ENCODE measurements at regions not wholly inside any gene's neighbourhood (a gene's known extent, or its start where the extent isn't known, plus 50 kb on each side); places are given as distances from the start of the nearest gene placed in this dataset.

GRCh38 chr3:56976651-56977560 lies 83.6 kb upstream of the SPATA12 start:
- H3K36me3 ChIP-seq (replicated peaks; ENCODE audit: control insufficient read depth, insufficient read depth, low read length) = no peaks in the 10 kb centered on the region
- no peaks in the 10 kb centered on the region for H3K27me3 ChIP-seq (ENCODE audit: control insufficient read depth, insufficient read depth, low read length)
- DNase-seq = no peak

GRCh38 chr3:56975567-56975966 lies 84.9 kb upstream of the SPATA12 start:
- H3K36me3 ChIP-seq (replicated peaks; ENCODE audit: control insufficient read depth, insufficient read depth, low read length) = no peaks in the 10 kb centered on the region
- no peaks in the 10 kb centered on the region for H3K27me3 ChIP-seq (ENCODE audit: control insufficient read depth, insufficient read depth, low read length)
- H3K4me3 ChIP-seq (ENCODE audit: insufficient read depth, low read depth, low read length) = no peak overlapping the region
- no peak for DNase-seq

More at GRCh38 chr3:56976651-56977560, 83.6 kb upstream of the SPATA12 start:
- no peak overlapping the region for H3K4me3 ChIP-seq (ENCODE audit: insufficient read depth, low read depth, low read length)

DNA sequence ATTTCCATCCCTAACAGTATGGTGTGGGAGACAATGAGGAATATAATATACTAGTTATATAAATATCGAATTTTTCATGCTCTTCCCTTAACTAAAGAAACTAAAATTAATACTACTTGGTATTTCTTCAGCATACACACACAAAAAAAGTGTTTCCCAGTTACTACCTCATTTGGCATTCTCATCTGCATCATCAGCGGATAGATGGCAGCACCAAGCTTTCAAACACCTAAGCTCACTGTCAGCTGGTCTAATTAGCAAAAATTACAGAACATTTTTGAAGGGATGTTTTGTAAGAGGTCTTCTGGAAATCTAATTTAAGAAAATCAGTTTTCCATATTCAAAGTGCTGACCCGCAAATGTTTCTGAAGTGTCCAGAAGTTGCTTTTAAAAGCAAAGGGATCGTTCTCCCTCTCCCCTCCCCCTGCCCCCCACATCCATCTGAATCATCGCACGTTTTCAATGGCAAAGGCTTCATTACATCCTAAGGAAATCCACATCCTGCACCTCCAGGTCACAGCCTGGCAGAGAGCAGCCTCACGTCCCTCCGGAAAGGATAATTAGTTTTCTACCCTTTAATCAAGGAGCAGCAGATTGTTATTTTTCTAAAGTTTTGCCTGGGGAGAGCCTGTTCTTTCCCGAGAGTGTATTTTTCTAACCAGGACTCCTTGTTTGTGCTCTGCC lies 86.1 kb upstream of the SPATA12 start:
- DNase-seq = no peak
- H3K4me3 ChIP-seq (ENCODE audit: insufficient read depth, low read depth, low read length) = no peak overlapping the region
- H3K27me3 ChIP-seq (ENCODE audit: control insufficient read depth, insufficient read depth, low read length) = no peaks in the 10 kb centered on the region
- H3K36me3 ChIP-seq (replicated peaks; ENCODE audit: control insufficient read depth, insufficient read depth, low read length) = no peaks in the 10 kb centered on the region

- no peak overlapping the region for H3K4me3 ChIP-seq (ENCODE audit: insufficient read depth, low read depth, low read length)
- H3K36me3 ChIP-seq (replicated peaks; ENCODE audit: control insufficient read depth, insufficient read depth, low read length) = no peaks in the 10 kb centered on the region
- no peaks in the 10 kb centered on the region for H3K27me3 ChIP-seq (ENCODE audit: control insufficient read depth, insufficient read depth, low read length)
- no peak for DNase-seq
Observed at GRCh38 chr3:56971816-56972215, 88.6 kb upstream of the SPATA12 start.

DNA sequence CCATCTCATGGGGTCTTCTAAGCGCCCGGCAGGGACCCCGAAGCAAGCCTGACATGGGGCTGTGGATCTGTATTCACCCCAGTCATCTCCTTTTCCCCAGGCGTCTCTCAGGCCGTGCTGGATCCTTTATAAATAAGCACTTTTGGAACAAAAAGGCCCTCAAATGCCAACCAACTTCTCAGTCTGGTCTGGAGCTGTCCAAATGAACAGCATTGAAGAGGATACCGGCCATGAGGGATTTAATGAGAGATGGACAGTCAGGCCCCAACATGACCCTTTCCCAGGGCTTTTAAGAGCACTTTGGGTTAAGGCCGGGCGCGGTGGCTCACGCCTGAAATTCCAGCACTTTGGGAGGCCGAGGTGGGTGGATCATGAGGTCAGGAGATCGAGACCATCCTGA lies 89.2 kb upstream of the SPATA12 start:
- Histone ChIP-seq H3K4me3 (ENCODE audit: insufficient read depth, low read depth, low read length) (no peak overlapping the region), H3K36me3 (replicated peaks; ENCODE audit: control insufficient read depth, insufficient read depth, low read length) (no peaks in the 10 kb centered on the region), H3K27me3 (ENCODE audit: control insufficient read depth, insufficient read depth, low read length) (no peaks in the 10 kb centered on the region)
- DNase-seq = no peak

DNA sequence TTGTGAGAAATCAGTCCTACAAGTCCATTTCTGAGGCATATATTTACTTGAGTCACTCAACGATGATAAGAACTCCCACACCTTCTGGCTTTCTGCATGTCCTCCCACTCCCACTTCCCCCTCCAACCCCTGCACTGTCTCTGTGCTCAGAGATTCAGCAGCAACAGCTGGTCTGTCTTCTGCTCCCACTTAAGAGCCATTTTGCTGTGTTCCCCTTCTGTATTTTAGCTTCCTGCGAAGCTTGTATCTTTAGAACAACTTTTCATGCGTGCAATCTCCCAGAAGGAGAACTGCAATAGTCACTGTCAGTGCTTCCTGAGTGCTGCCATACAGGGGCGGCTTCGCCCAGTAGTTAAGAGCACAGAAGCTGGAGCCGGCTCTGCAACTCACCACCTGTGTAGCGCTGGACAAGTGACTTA lies 90.0 kb upstream of the SPATA12 start:
- H3K27me3 ChIP-seq (ENCODE audit: control insufficient read depth, insufficient read depth, low read length) = no peaks in the 10 kb centered on the region
- no peak for DNase-seq
- H3K4me3 ChIP-seq (ENCODE audit: insufficient read depth, low read depth, low read length) = no peak overlapping the region
- no peaks in the 10 kb centered on the region for H3K36me3 ChIP-seq (replicated peaks; ENCODE audit: control insufficient read depth, insufficient read depth, low read length)

- H3K4me3 ChIP-seq (ENCODE audit: insufficient read depth, low read depth, low read length) = no peak overlapping the region
- no peaks in the 10 kb centered on the region for H3K27me3 ChIP-seq (ENCODE audit: control insufficient read depth, insufficient read depth, low read length)
- no peak for DNase-seq
- H3K36me3 ChIP-seq (replicated peaks; ENCODE audit: control insufficient read depth, insufficient read depth, low read length) = no peaks in the 10 kb centered on the region
Observed at GRCh38 chr3:56969851-56970250, 90.6 kb upstream of the SPATA12 start.

DNA sequence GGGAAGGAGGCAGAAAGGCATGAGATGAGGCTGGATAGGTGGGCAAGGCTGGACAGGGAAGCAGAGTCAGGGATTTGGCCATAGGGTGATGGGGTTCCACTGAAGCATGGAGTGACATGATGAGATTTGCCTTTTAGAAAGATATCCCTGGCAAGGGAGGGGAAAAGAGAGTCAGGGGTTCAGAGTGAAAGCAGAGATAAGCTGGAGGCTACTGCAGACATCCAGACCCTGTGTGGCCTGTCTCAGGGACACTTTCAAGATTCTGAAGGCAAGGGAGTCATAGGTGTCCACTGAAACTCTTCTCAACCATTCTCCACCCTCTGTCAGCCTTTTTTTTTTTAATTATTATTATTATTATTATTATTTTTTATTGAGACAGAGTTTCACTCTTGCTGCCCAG lies 94.0 kb upstream of the SPATA12 start:
- H3K4me3 ChIP-seq (ENCODE audit: insufficient read depth, low read depth, low read length) = no peak overlapping the region
- H3K36me3 ChIP-seq (replicated peaks; ENCODE audit: control insufficient read depth, insufficient read depth, low read length) = no peaks in the 10 kb centered on the region
- no peaks in the 10 kb centered on the region for H3K27me3 ChIP-seq (ENCODE audit: control insufficient read depth, insufficient read depth, low read length)
- no peak for DNase-seq

DNA sequence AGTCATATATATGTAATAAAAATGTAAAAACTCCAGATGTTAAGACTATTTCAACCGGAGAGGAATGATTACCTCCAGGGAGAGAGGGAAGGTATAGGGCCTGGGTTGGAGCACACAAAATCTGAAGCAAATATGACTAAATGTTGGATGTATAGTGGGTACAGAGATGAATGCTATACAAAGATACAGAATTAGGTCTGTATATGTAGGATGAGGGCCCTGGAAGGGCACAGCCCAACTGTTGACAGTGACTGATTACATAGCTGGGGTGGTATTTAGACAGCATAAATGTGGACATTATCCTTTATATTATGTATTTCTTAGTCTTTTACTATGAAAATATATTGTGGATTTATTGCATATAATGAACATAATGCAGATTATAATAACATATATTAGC lies 94.4 kb upstream of the SPATA12 start:
- Histone ChIP-seq H3K27me3 (ENCODE audit: control insufficient read depth, insufficient read depth, low read length) (no peaks in the 10 kb centered on the region), H3K36me3 (replicated peaks; ENCODE audit: control insufficient read depth, insufficient read depth, low read length) (no peaks in the 10 kb centered on the region), H3K4me3 (ENCODE audit: insufficient read depth, low read depth, low read length) (no peak overlapping the region)
- no peak for DNase-seq

GRCh38 chr3:56962922-56963321 lies 97.5 kb upstream of the SPATA12 start:
- Histone ChIP-seq H3K4me3 (ENCODE audit: insufficient read depth, low read depth, low read length) (no peak overlapping the region), H3K27me3 (ENCODE audit: control insufficient read depth, insufficient read depth, low read length) (no peaks in the 10 kb centered on the region), H3K36me3 (replicated peaks; ENCODE audit: control insufficient read depth, insufficient read depth, low read length) (no peaks in the 10 kb centered on the region)
- DNase-seq = no peak

DNA sequence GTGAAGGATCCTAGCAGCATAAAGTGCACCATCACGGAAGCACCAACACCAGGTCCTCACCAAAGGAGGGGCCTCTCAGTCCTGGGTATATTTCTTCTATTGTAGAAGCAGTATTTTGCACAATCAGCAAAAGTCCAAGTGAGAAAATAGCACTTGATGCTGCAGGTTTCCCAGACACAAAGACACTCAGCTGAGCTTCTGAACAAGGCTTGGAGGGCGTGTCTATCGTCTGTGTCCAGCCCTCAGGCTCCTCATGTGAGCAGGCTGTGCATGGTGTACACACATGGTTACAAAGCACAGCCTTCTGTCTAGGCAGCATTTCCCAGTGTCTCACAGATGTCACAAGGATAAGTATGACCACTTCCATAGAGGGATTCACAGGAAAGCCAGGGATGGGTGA lies 98.3 kb upstream of the SPATA12 start:
- no peaks in the 10 kb centered on the region for H3K27me3 ChIP-seq (ENCODE audit: control insufficient read depth, insufficient read depth, low read length)
- H3K36me3 ChIP-seq (replicated peaks; ENCODE audit: control insufficient read depth, insufficient read depth, low read length) = no peaks in the 10 kb centered on the region
- H3K4me3 ChIP-seq (ENCODE audit: insufficient read depth, low read depth, low read length) = no peak overlapping the region
- no peak for DNase-seq

- no peaks in the 10 kb centered on the region for H3K27me3 ChIP-seq (ENCODE audit: control insufficient read depth, insufficient read depth, low read length)
- H3K36me3 ChIP-seq (replicated peaks; ENCODE audit: control insufficient read depth, insufficient read depth, low read length) = no peaks in the 10 kb centered on the region
- DNase-seq = no peak
- no peak overlapping the region for H3K4me3 ChIP-seq (ENCODE audit: insufficient read depth, low read depth, low read length)
Observed at GRCh38 chr3:56960234-56960917, 100.1 kb upstream of the SPATA12 start.

- Histone ChIP-seq H3K36me3 (replicated peaks; ENCODE audit: control insufficient read depth, insufficient read depth, low read length) (no peaks in the 10 kb centered on the region), H3K4me3 (ENCODE audit: insufficient read depth, low read depth, low read length) (no peak overlapping the region), H3K27me3 (ENCODE audit: control insufficient read depth, insufficient read depth, low read length) (no peaks in the 10 kb centered on the region)
- no peak for DNase-seq
Observed at GRCh38 chr3:56958879-56959278, 101.6 kb upstream of the SPATA12 start.

DNA sequence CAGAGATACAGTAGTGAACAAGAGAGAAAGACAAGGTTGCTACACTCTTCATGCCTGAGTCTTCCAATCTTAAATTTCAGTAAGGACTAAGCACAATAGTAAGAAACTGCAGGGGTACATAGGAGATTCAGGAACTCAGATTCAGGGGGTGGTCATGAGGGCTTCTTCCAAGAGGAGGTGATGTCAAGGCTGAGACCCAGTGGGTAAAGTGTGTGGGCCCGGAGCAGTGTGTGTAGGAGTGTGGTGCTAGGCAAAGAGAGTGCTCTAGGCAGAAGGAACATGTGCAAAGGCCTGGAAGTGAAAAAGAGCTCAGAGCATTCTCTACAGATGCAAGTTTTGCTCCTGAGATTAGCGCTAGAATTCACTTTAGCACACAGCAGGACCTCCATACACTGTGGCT lies 102.9 kb upstream of the SPATA12 start:
- H3K36me3 ChIP-seq (replicated peaks; ENCODE audit: control insufficient read depth, insufficient read depth, low read length) = no peaks in the 10 kb centered on the region
- no peaks in the 10 kb centered on the region for H3K27me3 ChIP-seq (ENCODE audit: control insufficient read depth, insufficient read depth, low read length)
- DNase-seq = no peak
- H3K4me3 ChIP-seq (ENCODE audit: insufficient read depth, low read depth, low read length) = no peak overlapping the region

DNA sequence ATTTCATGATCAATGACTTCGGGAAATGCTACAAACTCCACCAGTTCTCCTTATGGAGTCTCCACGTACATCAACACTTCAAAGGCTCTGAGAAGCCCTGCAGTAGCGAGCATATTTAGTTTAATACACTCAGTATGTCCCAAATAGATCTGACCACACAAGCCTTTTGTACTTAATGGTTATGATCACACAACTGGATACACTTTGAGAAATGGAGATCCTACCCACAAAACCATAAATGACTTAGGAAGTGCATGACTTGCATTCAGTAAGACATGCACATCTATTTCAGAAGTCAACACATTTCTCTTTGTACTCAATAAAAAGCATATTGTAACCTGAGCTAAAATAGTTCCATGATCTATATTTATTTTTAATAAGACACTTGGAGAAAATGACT lies 103.6 kb upstream of the SPATA12 start:
- no peak for DNase-seq
- Histone ChIP-seq H3K27me3 (ENCODE audit: control insufficient read depth, insufficient read depth, low read length) (no peaks in the 10 kb centered on the region), H3K36me3 (replicated peaks; ENCODE audit: control insufficient read depth, insufficient read depth, low read length) (no peaks in the 10 kb centered on the region), H3K4me3 (ENCODE audit: insufficient read depth, low read depth, low read length) (no peak overlapping the region)

Data from H7 (cell line).